ENCODE measurements at regions not wholly inside any gene's neighbourhood (a gene's known extent, or its start where the extent isn't known, plus 50 kb on each side); places are given as distances from the start of the nearest gene placed in this dataset.

GRCh38 chr14:55764784-55765183, 184.8 kb downstream of the KTN1 start:
- 50 to 72% methylated on average over 1 of the region's 1 CpG for WGBS, 2 donors (ENCODE audit: low coverage in 1 of 2)
- in situ Hi-C loops (cut with MboI; ENCODE audit: low pct_ligation_motif_present in 1 of 4, low pct_unique_long_range_greater_than_20kb in 1 of 4, low sequenced_read_pairs in 3 of 4): no loop called here
- no peaks in the 10 kb centered on the region for H3K9me3 ChIP-seq
- no peak for DNase-seq
- no peak overlapping the region for H3K27ac ChIP-seq
- H3K27me3 ChIP-seq: no peaks in the 10 kb centered on the region
- H3K4me3 ChIP-seq: no peak overlapping the region
- H3K4me1 ChIP-seq: no peaks in the 10 kb centered on the region
- TF ChIP-seq POLR2A (IDR thresholded peaks at IDR 0.05) (no peak), CTCF (IDR thresholded peaks at IDR 0.05) (no peak), EP300 (IDR thresholded peaks at IDR 0.05; ENCODE audit: low read depth) (no peak), POLR2AphosphoS5 (IDR thresholded peaks at IDR 0.05) (no peak)
- intact Hi-C loops (cut with DNase I; ENCODE audit: low total_unique reads): no loop called here
- H3K36me3 ChIP-seq: no peaks in the 10 kb centered on the region

GRCh38 chr14:55766071-55766470, 186.1 kb downstream of the KTN1 start:
- intact Hi-C loops (cut with DNase I; ENCODE audit: low total_unique reads): no loop called here
- 94 to 100% methylated on average over 1 to 22 of the region's 22 CpGs for WGBS, 2 donors (ENCODE audit: low coverage in 1 of 2)
- H3K36me3 ChIP-seq: no peaks in the 10 kb centered on the region
- in situ Hi-C loops (cut with MboI; ENCODE audit: low pct_ligation_motif_present in 1 of 4, low pct_unique_long_range_greater_than_20kb in 1 of 4, low sequenced_read_pairs in 3 of 4): no loop called here
- DNase-seq: no peak
- no peaks in the 10 kb centered on the region for H3K9me3 ChIP-seq
- TF ChIP-seq EP300 (IDR thresholded peaks at IDR 0.05; ENCODE audit: low read depth) (no peak), POLR2A (IDR thresholded peaks at IDR 0.05) (no peak), CTCF (IDR thresholded peaks at IDR 0.05) (no peak), POLR2AphosphoS5 (IDR thresholded peaks at IDR 0.05) (no peak)
- no peak overlapping the region for H3K4me3 ChIP-seq
- H3K27me3 ChIP-seq: no peaks in the 10 kb centered on the region
- H3K27ac ChIP-seq: no peak overlapping the region
- no peaks in the 10 kb centered on the region for H3K4me1 ChIP-seq

GRCh38 chr14:55767286-55767685, 187.3 kb downstream of the KTN1 start:
- Histone ChIP-seq H3K9me3 (no peaks in the 10 kb centered on the region), H3K36me3 (no peaks in the 10 kb centered on the region), H3K4me3 (no peak overlapping the region), H3K27ac (no peak overlapping the region), H3K27me3 (no peaks in the 10 kb centered on the region), H3K4me1 (no peaks in the 10 kb centered on the region)
- WGBS, 2 donors (ENCODE audit: low coverage in 1 of 2): 87 to 88% methylated on average over 2 of the region's 2 CpGs
- no peak for DNase-seq
- intact Hi-C loops (cut with DNase I; ENCODE audit: low total_unique reads): no loop called here
- TF ChIP-seq POLR2AphosphoS5 (IDR thresholded peaks at IDR 0.05) (no peak), CTCF (IDR thresholded peaks at IDR 0.05) (no peak), EP300 (IDR thresholded peaks at IDR 0.05; ENCODE audit: low read depth) (no peak), POLR2A (IDR thresholded peaks at IDR 0.05) (no peak)
- in situ Hi-C loops (cut with MboI; ENCODE audit: low pct_ligation_motif_present in 1 of 4, low pct_unique_long_range_greater_than_20kb in 1 of 4, low sequenced_read_pairs in 3 of 4): no loop called here

GRCh38 chr14:55769877-55770276, 189.9 kb downstream of the KTN1 start:
- Histone ChIP-seq H3K9me3 (no peaks in the 10 kb centered on the region), H3K36me3 (no peaks in the 10 kb centered on the region), H3K4me3 (no peak overlapping the region), H3K27ac (no peak overlapping the region), H3K4me1 (no peaks in the 10 kb centered on the region), H3K27me3 (no peaks in the 10 kb centered on the region)
- no peak for DNase-seq
- 61 to 100% methylated on average over 3 of the region's 3 CpGs for WGBS, 2 donors (ENCODE audit: low coverage in 1 of 2)
- in situ Hi-C loops (cut with MboI; ENCODE audit: low pct_ligation_motif_present in 1 of 4, low pct_unique_long_range_greater_than_20kb in 1 of 4, low sequenced_read_pairs in 3 of 4): no loop called here
- intact Hi-C loops (cut with DNase I; ENCODE audit: low total_unique reads): no loop called here
- no peak for TF ChIP-seq POLR2AphosphoS5 (IDR thresholded peaks at IDR 0.05)
- no peak for TF ChIP-seq POLR2A (IDR thresholded peaks at IDR 0.05)
- no peak for TF ChIP-seq EP300 (IDR thresholded peaks at IDR 0.05; ENCODE audit: low read depth)
- no peak for TF ChIP-seq CTCF (IDR thresholded peaks at IDR 0.05)
